T-helper 2 cell (primary cell): ENCODE measurements at regions not wholly inside any gene's neighbourhood (a gene's known extent, or its start where the extent isn't known, plus 50 kb on each side); places are given as distances from the start of the nearest gene placed in this dataset.

Source experiments
- DNase-seq, 5 experiments: peaks; one replicate each; pipeline versions ENCODE4 v3.0.0 to v3.0.0-alpha.2; 2012 to 2022

GRCh38 chr4:54547299-54548097 lies 110.3 kb upstream of the KIT start:
- DNase-seq = peak in 1 of 5 experiments; percentile 12

- no peak for DNase-seq
Measured at GRCh38 chr4:54548098-54548620, 109.6 kb upstream of the KIT start.

GRCh38 chr4:54548831-54549460 lies 108.8 kb upstream of the KIT start:
- no peak for DNase-seq

GRCh38 chr4:54550395-54551171 lies 107.2 kb upstream of the KIT start:
- no peak for DNase-seq

- DNase-seq = no peak
Measured at GRCh38 chr4:54553001-54553400, 104.8 kb upstream of the KIT start.

- no peak for DNase-seq
Measured at GRCh38 chr4:54554339-54554990, 103.3 kb upstream of the KIT start.

- no peak for DNase-seq
Measured at GRCh38 chr4:54556051-54556450, 101.7 kb upstream of the KIT start.

- DNase-seq = no peak
Measured at GRCh38 chr4:54556587-54556986, 101.2 kb upstream of the KIT start.

GRCh38 chr4:54558889-54559677 lies 98.7 kb upstream of the KIT start:
- DNase-seq = no peak

GRCh38 chr4:54560513-54560912 lies 97.2 kb upstream of the KIT start:
- DNase-seq = no peak

GRCh38 chr4:54561940-54562339 lies 95.8 kb upstream of the KIT start:
- DNase-seq = no peak

- DNase-seq = peak in 1 of 5 experiments; percentile 31
Measured at GRCh38 chr4:54566608-54567007, 91.1 kb upstream of the KIT start.

- no peak for DNase-seq
Measured at GRCh38 chr4:54567327-54567726, 90.4 kb upstream of the KIT start.

GRCh38 chr4:54568184-54568583 lies 89.6 kb upstream of the KIT start:
- no peak for DNase-seq

- DNase-seq = no peak
Measured at GRCh38 chr4:54570822-54571221, 86.9 kb upstream of the KIT start.

- DNase-seq = no peak
Measured at GRCh38 chr4:54571293-54572151, 86.2 kb upstream of the KIT start.

GRCh38 chr4:54572152-54572542 lies 85.6 kb upstream of the KIT start:
- no peak for DNase-seq

- no peak for DNase-seq
Measured at GRCh38 chr4:54574500-54574899, 83.3 kb upstream of the KIT start.

- no peak for DNase-seq
Measured at GRCh38 chr4:54575919-54576318, 81.8 kb upstream of the KIT start.

GRCh38 chr4:54581807-54582206 lies 76.0 kb upstream of the KIT start:
- DNase-seq = no peak
